GM21447 (cell line): ENCODE measurements at regions not wholly inside any gene's neighbourhood (a gene's known extent, or its start where the extent isn't known, plus 50 kb on each side); places are given as distances from the start of the nearest gene placed in this dataset.
"Not testable (repeated sequence)": the region's sequence is repeated elsewhere in the genome, so short reads cannot be mapped to it uniquely, and the experiment has no call there.

ENCODE experiments used
- ATAC-seq: cut with Tn5 transposase; IDR thresholded peaks from one replicate; pipeline ENCODE4 v1.9.1; 2021; ENCODE audit not compliant: unreplicated experiment

- ATAC-seq: no peak
Observed at GRCh38 chr2:20499387-20499786, 52.5 kb downstream of the RHOB start.

- no peak for ATAC-seq
Observed at GRCh38 chr2:20501974-20502373, 55.1 kb downstream of the RHOB start.

GRCh38 chr2:20502496-20502895 lies 55.6 kb downstream of the RHOB start:
- ATAC-seq: not testable (repeated sequence)

GRCh38 chr2:20504174-20504573 lies 57.3 kb downstream of the RHOB start:
- no peak for ATAC-seq

GRCh38 chr2:20506201-20506685 lies 59.4 kb downstream of the RHOB start:
- ATAC-seq: no peak

- ATAC-seq: peak; percentile 98
Observed at GRCh38 chr2:20507166-20507692, 60.4 kb downstream of the RHOB start.

GRCh38 chr2:20507711-20508110 lies 60.8 kb downstream of the RHOB start:
- ATAC-seq: no peak

- ATAC-seq: no peak
Observed at GRCh38 chr2:20509301-20509769, 62.5 kb downstream of the RHOB start.

- no peak for ATAC-seq
Observed at GRCh38 chr2:20509770-20510490, 63.1 kb downstream of the RHOB start.

- ATAC-seq: no peak
Observed at GRCh38 chr2:20511130-20511529, 64.3 kb downstream of the RHOB start.

- ATAC-seq: no peak
Observed at GRCh38 chr2:20512061-20512605, 65.3 kb downstream of the RHOB start.

- ATAC-seq: no peak
Observed at GRCh38 chr2:20513946-20514345, 67.1 kb downstream of the RHOB start.

GRCh38 chr2:20514596-20515269 lies 67.9 kb downstream of the RHOB start:
- ATAC-seq: no peak

- ATAC-seq: no peak
Observed at GRCh38 chr2:20515290-20516220, 68.7 kb downstream of the RHOB start.

GRCh38 chr2:20516291-20516645 lies 69.4 kb downstream of the RHOB start:
- peak; percentile 2 for ATAC-seq

GRCh38 chr2:20516646-20517341 lies 69.9 kb downstream of the RHOB start:
- ATAC-seq: peak; percentile 93

- no peak for ATAC-seq
Observed at GRCh38 chr2:20519309-20519708, 72.4 kb downstream of the RHOB start.

GRCh38 chr2:20520128-20520527 lies 73.3 kb downstream of the RHOB start:
- ATAC-seq: no peak

- ATAC-seq: no peak
Observed at GRCh38 chr2:20521193-20521592, 74.3 kb downstream of the RHOB start.

GRCh38 chr2:20521682-20522189 lies 74.9 kb downstream of the RHOB start:
- ATAC-seq: no peak
